Activated T-helper 1 cell treated with anti-CD3 and anti-CD28 coated beads, Interleukin-12 subunit alpha, Interleukin-12 subunit beta, Interleukin-2, Interleukin-4 antibody, amounts not matched to agents 30 ng/mL and 10 ng/mL and 1 ng/mL, durations not matched to agents 14 hours and 24 hours and 36 hours (primary cell): ENCODE measurements at regions not wholly inside any gene's neighbourhood (a gene's known extent, or its start where the extent isn't known, plus 50 kb on each side); places are given as distances from the start of the nearest gene placed in this dataset.
"Not testable (repeated sequence)": the region's sequence is repeated elsewhere in the genome, so short reads cannot be mapped to it uniquely, and the experiment has no call there.

ENCODE experiments used
- DNase-seq: peaks from one replicate; pipeline ENCODE4 v3.0.0; 2021; ENCODE audit warnings: low spot score
- H3K27ac Mint-ChIP-seq: one replicate; pipeline ENCODE4 v1.8.0; 2021; ENCODE audit warnings: mild to moderate bottlenecking, mixed read lengths
- H3K27me3 Mint-ChIP-seq: one replicate; pipeline ENCODE4 v1.8.0; 2022; ENCODE audit warnings: mild to moderate bottlenecking, moderate library complexity, mixed read lengths; ENCODE audit not compliant: insufficient read depth
- H3K36me3 Mint-ChIP-seq: one replicate; pipeline ENCODE4 v1.8.0; 2021; ENCODE audit warnings: low read depth, mixed read lengths
- H3K4me1 Mint-ChIP-seq: one replicate; pipeline ENCODE4 v1.8.0; 2021; ENCODE audit warnings: low read depth, mixed read lengths
- H3K4me3 Mint-ChIP-seq: one replicate; pipeline ENCODE4 v1.8.0; 2021; ENCODE audit warnings: mild to moderate bottlenecking, moderate library complexity, mixed read lengths
- H3K9me3 Mint-ChIP-seq: one replicate; pipeline ENCODE4 v1.8.0; 2021; ENCODE audit warnings: mixed read lengths
- intact Hi-C: fragments of 100-400 bp; cut with micrococcal nuclease; formaldehyde crosslinking; loops from one replicate; pipeline ENCODE4 v1.15.1; 2024

GRCh38 chr13:105878119-105878700 lies 657.3 kb downstream of the EFNB2 start:
- no peaks in the 10 kb centered on the region for H3K27me3 Mint-ChIP-seq
- no peak overlapping the region for H3K27ac Mint-ChIP-seq
- no peaks in the 10 kb centered on the region for H3K36me3 Mint-ChIP-seq
- H3K9me3 Mint-ChIP-seq = no peaks in the 10 kb centered on the region
- H3K4me1 Mint-ChIP-seq = no peaks in the 10 kb centered on the region
- H3K4me3 Mint-ChIP-seq = no peak overlapping the region
- intact Hi-C loops = no loop called here
- DNase-seq = no peak

- DNase-seq = no peak
- H3K36me3 Mint-ChIP-seq = no peaks in the 10 kb centered on the region
- H3K27me3 Mint-ChIP-seq = no peaks in the 10 kb centered on the region
- intact Hi-C loops = no loop called here
- H3K4me1 Mint-ChIP-seq = no peaks in the 10 kb centered on the region
- H3K27ac Mint-ChIP-seq = no peak overlapping the region
- H3K9me3 Mint-ChIP-seq = no peaks in the 10 kb centered on the region
- no peak overlapping the region for H3K4me3 Mint-ChIP-seq
Observed at GRCh38 chr13:105874814-105875213, 660.6 kb downstream of the EFNB2 start.

GRCh38 chr13:105871768-105872167 lies 663.7 kb downstream of the EFNB2 start:
- H3K9me3 Mint-ChIP-seq = no peaks in the 10 kb centered on the region
- no peaks in the 10 kb centered on the region for H3K4me1 Mint-ChIP-seq
- no peak overlapping the region for H3K4me3 Mint-ChIP-seq
- no peak overlapping the region for H3K27ac Mint-ChIP-seq
- H3K36me3 Mint-ChIP-seq = no peaks in the 10 kb centered on the region
- intact Hi-C loops = no loop called here
- DNase-seq = no peak
- no peaks in the 10 kb centered on the region for H3K27me3 Mint-ChIP-seq

GRCh38 chr13:105871326-105871725 lies 664.1 kb downstream of the EFNB2 start:
- Mint-ChIP-seq H3K4me3 (no peak overlapping the region), H3K27ac (no peak overlapping the region), H3K27me3 (no peaks in the 10 kb centered on the region), H3K9me3 (no peaks in the 10 kb centered on the region), H3K4me1 (no peaks in the 10 kb centered on the region), H3K36me3 (no peaks in the 10 kb centered on the region)
- no peak for DNase-seq
- intact Hi-C loops = no loop called here

- H3K36me3 Mint-ChIP-seq = no peaks in the 10 kb centered on the region
- no peak for DNase-seq
- no peak overlapping the region for H3K27ac Mint-ChIP-seq
- H3K9me3 Mint-ChIP-seq = no peaks in the 10 kb centered on the region
- H3K4me3 Mint-ChIP-seq = no peak overlapping the region
- no peaks in the 10 kb centered on the region for H3K4me1 Mint-ChIP-seq
- intact Hi-C loops = no loop called here
- H3K27me3 Mint-ChIP-seq = no peaks in the 10 kb centered on the region
Observed at GRCh38 chr13:105863300-105863920, 672.1 kb downstream of the EFNB2 start.

DNA sequence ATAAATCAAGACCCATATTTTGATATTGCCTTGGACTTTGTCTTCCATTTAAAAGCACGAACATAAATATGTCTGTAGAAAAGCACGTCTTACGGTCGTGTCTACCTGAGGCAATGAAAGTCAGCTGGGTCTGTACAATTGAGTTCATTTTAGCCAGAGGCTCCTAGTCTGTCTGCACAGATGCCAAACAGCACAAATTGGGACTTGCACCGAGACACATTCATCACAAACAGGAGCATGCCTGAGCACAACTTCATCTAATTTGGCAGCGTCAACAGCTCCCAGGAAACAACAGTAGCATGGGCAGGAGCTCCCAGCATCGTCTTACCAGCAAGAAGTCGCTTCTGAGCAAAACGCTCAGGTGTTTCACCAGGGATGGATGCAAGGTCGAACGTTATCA lies 687.0 kb downstream of the EFNB2 start:
- H3K27ac Mint-ChIP-seq = no peak overlapping the region
- intact Hi-C loops = no loop called here
- no peaks in the 10 kb centered on the region for H3K36me3 Mint-ChIP-seq
- H3K9me3 Mint-ChIP-seq = no peaks in the 10 kb centered on the region
- H3K27me3 Mint-ChIP-seq = peaks cover 2% of the 10 kb centered on the region
- H3K4me1 Mint-ChIP-seq = no peaks in the 10 kb centered on the region
- DNase-seq = no peak
- no peak overlapping the region for H3K4me3 Mint-ChIP-seq

- peaks cover 2% of the 10 kb centered on the region for H3K27me3 Mint-ChIP-seq
- no peak for DNase-seq
- H3K4me1 Mint-ChIP-seq = no peaks in the 10 kb centered on the region
- no peak overlapping the region for H3K4me3 Mint-ChIP-seq
- intact Hi-C loops = no loop called here
- H3K9me3 Mint-ChIP-seq = no peaks in the 10 kb centered on the region
- no peak overlapping the region for H3K27ac Mint-ChIP-seq
- no peaks in the 10 kb centered on the region for H3K36me3 Mint-ChIP-seq
Observed at GRCh38 chr13:105847527-105848291, 687.8 kb downstream of the EFNB2 start.

GRCh38 chr13:105846923-105847322 lies 688.5 kb downstream of the EFNB2 start:
- Mint-ChIP-seq H3K27me3 (peaks cover 2% of the 10 kb centered on the region), H3K27ac (no peak overlapping the region), H3K4me1 (no peaks in the 10 kb centered on the region), H3K4me3 (no peak overlapping the region), H3K36me3 (no peaks in the 10 kb centered on the region), H3K9me3 (no peaks in the 10 kb centered on the region)
- DNase-seq = no peak
- intact Hi-C loops = no loop called here

DNA sequence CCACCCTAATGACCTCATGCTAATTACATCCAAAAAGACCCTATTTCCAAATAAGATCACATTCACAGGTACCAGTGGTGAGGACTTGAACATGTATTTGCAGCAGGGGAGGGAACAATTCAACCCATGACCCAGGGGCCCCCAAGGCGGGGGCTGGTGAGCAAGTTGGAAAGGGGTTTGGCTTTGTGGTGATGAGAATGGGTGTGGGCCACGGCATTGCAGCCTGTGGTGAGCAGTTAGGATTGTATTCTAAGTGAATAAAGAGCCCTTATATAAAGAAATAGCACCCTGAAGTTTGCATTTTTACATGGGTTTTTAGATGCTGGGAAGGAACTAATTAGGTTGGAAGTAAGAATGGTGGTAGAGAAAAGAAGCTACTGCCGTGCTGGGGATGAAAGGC lies 694.2 kb downstream of the EFNB2 start:
- Mint-ChIP-seq H3K4me3 (no peak overlapping the region), H3K27me3 (no peaks in the 10 kb centered on the region), H3K36me3 (no peaks in the 10 kb centered on the region), H3K27ac (no peak overlapping the region), H3K9me3 (no peaks in the 10 kb centered on the region), H3K4me1 (no peaks in the 10 kb centered on the region)
- no peak for DNase-seq
- intact Hi-C loops = no loop called here

GRCh38 chr13:105838231-105838630 lies 697.2 kb downstream of the EFNB2 start:
- no peaks in the 10 kb centered on the region for H3K9me3 Mint-ChIP-seq
- DNase-seq = no peak
- H3K36me3 Mint-ChIP-seq = no peaks in the 10 kb centered on the region
- H3K27me3 Mint-ChIP-seq = no peaks in the 10 kb centered on the region
- no peak overlapping the region for H3K27ac Mint-ChIP-seq
- H3K4me1 Mint-ChIP-seq = no peaks in the 10 kb centered on the region
- no peak overlapping the region for H3K4me3 Mint-ChIP-seq
- intact Hi-C loops = no loop called here

- DNase-seq, H3K36me3 Mint-ChIP-seq, H3K27me3 Mint-ChIP-seq, H3K4me1 Mint-ChIP-seq, H3K4me3 Mint-ChIP-seq, intact Hi-C loops, H3K9me3 Mint-ChIP-seq, H3K27ac Mint-ChIP-seq: not testable (repeated sequence)
Observed at GRCh38 chr13:105837295-105837694, 698.2 kb downstream of the EFNB2 start.

GRCh38 chr13:105830821-105831220 lies 704.6 kb downstream of the EFNB2 start:
- no peaks in the 10 kb centered on the region for H3K4me1 Mint-ChIP-seq
- H3K4me3 Mint-ChIP-seq = no peak overlapping the region
- no peaks in the 10 kb centered on the region for H3K9me3 Mint-ChIP-seq
- no peak overlapping the region for H3K27ac Mint-ChIP-seq
- no peak for DNase-seq
- intact Hi-C loops = no loop called here
- H3K27me3 Mint-ChIP-seq = no peaks in the 10 kb centered on the region
- no peaks in the 10 kb centered on the region for H3K36me3 Mint-ChIP-seq

DNA sequence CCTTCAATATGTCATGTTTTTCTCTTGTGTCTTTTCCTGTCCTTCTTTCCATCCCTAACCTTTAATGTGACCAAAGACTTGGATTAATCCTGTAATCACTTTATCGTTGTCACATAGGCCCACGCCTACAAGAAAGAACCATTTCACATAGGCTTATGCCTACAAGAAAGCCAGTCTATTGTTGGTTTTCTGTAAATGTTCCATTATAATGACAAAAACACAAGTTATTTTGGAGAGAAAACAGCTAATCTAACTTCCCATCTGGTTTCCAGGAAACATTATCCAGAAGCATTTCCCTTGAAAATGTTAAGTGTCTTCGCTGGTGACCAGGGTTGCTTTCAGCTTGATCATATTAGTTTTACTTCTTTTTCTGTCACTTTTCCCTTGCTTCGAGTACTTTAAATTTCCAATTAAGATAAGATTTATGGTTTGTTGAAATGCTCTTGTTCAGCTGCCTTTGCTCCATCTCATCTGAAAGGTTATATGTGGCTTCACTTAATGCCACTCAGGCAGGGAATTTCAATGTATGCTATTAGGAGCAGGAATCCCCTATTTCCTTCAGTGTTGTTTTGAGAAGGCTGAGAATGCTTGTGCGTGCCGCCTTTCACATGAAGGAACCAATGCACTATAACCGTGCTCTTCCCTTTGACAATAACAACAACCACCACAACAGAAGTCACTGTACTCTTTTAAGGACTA lies 708.2 kb downstream of the EFNB2 start:
- H3K4me1 Mint-ChIP-seq = no peaks in the 10 kb centered on the region
- H3K9me3 Mint-ChIP-seq = no peaks in the 10 kb centered on the region
- no peaks in the 10 kb centered on the region for H3K27me3 Mint-ChIP-seq
- no peak overlapping the region for H3K4me3 Mint-ChIP-seq
- intact Hi-C loops = no loop called here
- no peak for DNase-seq
- H3K27ac Mint-ChIP-seq = no peak overlapping the region
- no peaks in the 10 kb centered on the region for H3K36me3 Mint-ChIP-seq
